Cardiac fibroblast (primary cell): ENCODE measurements at regions not wholly inside any gene's neighbourhood (a gene's known extent, or its start where the extent isn't known, plus 50 kb on each side); places are given as distances from the start of the nearest gene placed in this dataset.

Experiments used
- DNase-seq, 2 donors: peaks; one replicate each; pipeline versions ENCODE4 v3.0.0 to v3.0.0-alpha.2; 2010; ENCODE audit warnings: low read depth in 2 of 2
- H3K4me3 ChIP-seq, 2 donors: replicated peaks in 1 of 2; 1 replicate in 1 of 2; 2 replicates in 1 of 2; pipeline ENCODE4 v1.5.1; 2011; ENCODE audit warnings: low read depth in 2 of 2, low read length in 2 of 2, mild to moderate bottlenecking in 2 of 2, moderate library complexity in 1 of 2
- TF ChIP-seq, protein P1 (sequence below): IDR thresholded peaks from one replicate; pipeline ENCODE4 v1.5.1; 2011; ENCODE audit warnings: low read depth, mild to moderate bottlenecking, low read length, inconsistent platforms

DNA sequence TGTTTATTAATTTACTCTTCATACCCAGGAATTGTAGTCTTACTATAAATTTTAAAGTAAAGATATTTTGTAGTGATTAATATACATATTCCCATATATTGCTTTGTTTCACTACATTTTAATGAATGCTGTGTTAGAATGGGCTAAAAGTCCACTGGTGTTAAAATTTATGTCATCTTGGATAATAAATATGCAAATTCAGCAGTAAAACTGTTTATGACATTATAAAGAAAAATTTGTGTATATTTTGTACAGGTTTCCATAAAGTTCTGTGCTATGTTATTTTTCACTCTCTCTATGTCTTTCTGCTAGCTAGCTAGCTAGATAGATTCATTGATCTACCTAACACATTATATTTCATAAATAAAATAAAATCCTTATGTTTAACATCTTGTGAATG, 1071.2 kb downstream of the FAT4 start:
- no peak for DNase-seq
- H3K4me3 ChIP-seq, result no peak overlapping the region
- TF ChIP-seq, protein P1, sequence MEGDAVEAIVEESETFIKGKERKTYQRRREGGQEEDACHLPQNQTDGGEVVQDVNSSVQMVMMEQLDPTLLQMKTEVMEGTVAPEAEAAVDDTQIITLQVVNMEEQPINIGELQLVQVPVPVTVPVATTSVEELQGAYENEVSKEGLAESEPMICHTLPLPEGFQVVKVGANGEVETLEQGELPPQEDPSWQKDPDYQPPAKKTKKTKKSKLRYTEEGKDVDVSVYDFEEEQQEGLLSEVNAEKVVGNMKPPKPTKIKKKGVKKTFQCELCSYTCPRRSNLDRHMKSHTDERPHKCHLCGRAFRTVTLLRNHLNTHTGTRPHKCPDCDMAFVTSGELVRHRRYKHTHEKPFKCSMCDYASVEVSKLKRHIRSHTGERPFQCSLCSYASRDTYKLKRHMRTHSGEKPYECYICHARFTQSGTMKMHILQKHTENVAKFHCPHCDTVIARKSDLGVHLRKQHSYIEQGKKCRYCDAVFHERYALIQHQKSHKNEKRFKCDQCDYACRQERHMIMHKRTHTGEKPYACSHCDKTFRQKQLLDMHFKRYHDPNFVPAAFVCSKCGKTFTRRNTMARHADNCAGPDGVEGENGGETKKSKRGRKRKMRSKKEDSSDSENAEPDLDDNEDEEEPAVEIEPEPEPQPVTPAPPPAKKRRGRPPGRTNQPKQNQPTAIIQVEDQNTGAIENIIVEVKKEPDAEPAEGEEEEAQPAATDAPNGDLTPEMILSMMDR, result no peak

DNA sequence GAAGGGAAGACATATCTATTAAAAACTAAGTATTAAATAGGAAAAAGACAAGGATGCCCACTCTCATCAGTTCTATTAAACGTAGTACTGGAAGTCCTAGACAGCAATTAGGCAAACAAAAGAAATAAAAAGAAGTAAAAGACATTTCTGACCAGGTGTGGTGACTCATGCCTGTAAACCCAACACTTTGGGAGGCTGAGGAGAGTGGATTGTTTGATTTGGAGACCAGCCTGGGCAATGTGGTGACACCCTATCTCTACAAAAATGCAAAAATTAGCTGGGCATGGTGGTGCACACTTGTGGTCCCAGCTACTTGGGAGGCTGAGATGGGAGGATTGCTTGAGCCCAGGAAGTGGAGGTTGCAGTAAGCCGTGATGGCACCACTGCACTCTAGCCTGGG, 1071.8 kb downstream of the FAT4 start:
- TF ChIP-seq, protein P1, result no peak
- peak in 1 of 2 donors; percentile 13 for DNase-seq
- H3K4me3 ChIP-seq, result no peak overlapping the region

DNA sequence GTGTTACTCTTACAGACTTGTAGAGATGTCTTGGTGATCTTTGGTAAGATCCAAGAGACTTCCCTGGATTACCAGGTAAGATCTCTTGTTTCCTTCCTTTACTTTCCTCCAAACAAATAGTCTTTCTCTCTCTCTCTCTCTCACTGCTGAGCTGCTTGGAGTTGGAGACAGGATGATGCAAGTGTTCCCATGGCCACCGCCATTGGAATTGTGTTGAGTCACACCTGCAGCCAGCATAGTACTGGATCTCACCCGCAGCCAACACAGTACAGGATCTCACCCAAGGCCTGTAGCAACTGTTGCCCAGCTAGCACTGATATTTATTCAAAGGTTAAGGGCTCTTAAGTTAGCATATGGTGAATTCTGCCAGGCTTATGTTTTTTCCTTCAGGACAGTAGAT, 1080.9 kb downstream of the FAT4 start:
- no peak overlapping the region for H3K4me3 ChIP-seq
- DNase-seq, result peak in 1 of 2 donors; percentile 35
- TF ChIP-seq, protein P1, result no peak

DNA sequence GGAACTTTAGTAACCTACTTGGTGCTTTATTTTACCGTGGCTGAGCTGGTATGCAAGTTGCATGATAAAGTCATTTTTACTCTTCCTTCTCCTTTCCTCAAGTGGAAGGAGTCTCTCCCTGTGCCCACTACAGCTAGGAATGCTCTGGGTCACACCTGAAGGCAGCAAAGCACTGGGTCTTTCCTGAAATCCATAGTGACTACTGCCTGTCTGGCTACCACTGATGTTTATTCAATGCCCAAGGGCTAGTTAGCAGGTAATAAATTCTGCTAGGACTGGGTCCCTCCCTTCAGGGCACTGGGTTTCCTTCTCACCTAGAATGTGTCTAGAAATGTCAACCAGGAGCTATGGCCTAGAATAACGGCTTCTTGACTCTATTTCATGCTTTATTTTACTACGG, 1081.4 kb downstream of the FAT4 start:
- no peak for DNase-seq
- H3K4me3 ChIP-seq, result no peak overlapping the region
- TF ChIP-seq, protein P1, result no peak

DNA sequence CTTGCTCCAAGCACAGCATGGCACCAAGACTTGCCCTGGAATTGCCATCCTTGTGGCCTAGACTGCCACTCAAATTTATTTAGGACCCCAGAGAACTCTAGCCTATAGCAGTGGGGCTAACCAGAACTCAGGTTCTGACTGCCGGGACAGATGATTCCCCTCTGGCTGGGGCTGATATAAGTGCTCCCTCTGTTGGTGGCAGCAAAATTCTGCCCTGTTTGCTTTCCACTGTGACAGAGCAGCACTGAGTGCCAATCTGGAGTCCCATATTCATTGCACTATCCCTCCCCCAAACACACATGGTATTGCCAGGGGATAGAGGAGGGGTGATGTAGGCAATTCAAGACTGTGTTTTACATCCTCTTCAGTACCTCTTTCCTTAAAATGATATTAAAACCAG, 1081.9 kb downstream of the FAT4 start:
- TF ChIP-seq, protein P1, result peak; percentile 7
- no peak for DNase-seq

DNA sequence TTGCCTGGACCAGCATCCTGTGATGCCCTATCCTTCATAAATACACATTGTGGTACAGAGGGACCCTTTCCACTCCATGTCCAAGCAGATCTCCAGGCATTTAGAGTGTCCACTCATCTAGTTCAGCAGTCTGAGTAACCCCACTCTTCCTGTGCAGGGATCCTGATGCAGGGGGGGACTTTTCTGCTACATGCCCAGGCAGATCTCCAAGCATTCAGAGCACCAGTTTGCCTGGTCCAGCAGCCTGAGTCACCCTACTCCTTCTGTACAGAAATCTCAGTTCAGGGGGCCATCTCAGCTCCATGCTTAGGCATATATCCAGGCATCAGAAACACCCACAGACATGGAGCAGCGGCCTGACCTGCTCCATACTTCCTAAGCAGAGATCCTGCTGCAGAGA, 1089.8 kb downstream of the FAT4 start:
- TF ChIP-seq, protein P1, result no peak
- DNase-seq, result peak in 1 of 2 donors; percentile 9
- no peak overlapping the region for H3K4me3 ChIP-seq

More for the DNA sequence above, 1081.9 kb downstream of the FAT4 start:
- H3K4me3 ChIP-seq, result no peak overlapping the region

DNA sequence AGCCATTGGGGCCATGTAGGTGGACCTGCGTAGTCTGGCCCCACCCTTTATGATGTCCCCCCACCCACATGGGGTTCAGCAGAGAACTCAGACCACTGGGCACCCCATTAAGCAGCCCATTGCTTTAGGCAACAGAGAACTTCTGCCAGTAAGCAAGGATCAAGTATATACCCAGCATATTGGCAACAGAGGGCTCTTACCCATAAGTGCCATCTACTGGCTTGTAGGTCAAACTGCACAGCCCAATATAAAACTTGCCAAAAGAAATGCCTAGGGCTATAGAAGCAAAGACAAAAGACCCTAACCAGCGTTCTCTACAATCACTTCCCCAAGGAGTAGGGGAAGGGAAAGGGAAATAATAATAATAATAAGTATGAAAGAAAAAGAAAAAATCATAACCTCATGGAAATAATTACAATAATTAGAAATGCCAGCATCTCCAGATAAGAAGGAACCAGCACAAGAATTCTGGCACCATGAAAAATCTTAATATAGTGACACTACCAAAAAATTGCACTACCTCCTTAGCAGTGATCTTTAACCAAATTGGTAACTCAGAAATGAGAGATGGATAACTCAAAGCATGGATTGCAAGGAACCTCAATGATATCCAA, 1090.7 kb downstream of the FAT4 start:
- peak; percentile 32 to 64 for DNase-seq
- TF ChIP-seq, protein P1, result peak; percentile 60
- no peak overlapping the region for H3K4me3 ChIP-seq
